ENCODE measurements at regions not wholly inside any gene's neighbourhood (a gene's known extent, or its start where the extent isn't known, plus 50 kb on each side); places are given as distances from the start of the nearest gene placed in this dataset.

- no peak for DNase-seq (ENCODE audit: extremely low read depth, insufficient read length)
- H3K4me3 ChIP-seq (replicated peaks; ENCODE audit: low read depth, low read length): no peak overlapping the region
- H3K36me3 ChIP-seq (ENCODE audit: control insufficient read depth, insufficient read depth, low read length): no peaks in the 10 kb centered on the region
- H3K27me3 ChIP-seq (replicated peaks; ENCODE audit: control insufficient read depth, insufficient read depth, low read length): no peaks in the 10 kb centered on the region
- peak; percentile 47 for TF ChIP-seq CTCF (IDR thresholded peaks at IDR 0.05; ENCODE audit: insufficient read depth, low read length, poor library complexity, severe bottlenecking)
Observed at GRCh38 chrX:40314070-40314469, 216.3 kb upstream of the BCOR start.

GRCh38 chrX:40313269-40313668 lies 215.5 kb upstream of the BCOR start:
- H3K4me3 ChIP-seq (replicated peaks; ENCODE audit: low read depth, low read length): no peak overlapping the region
- no peaks in the 10 kb centered on the region for H3K27me3 ChIP-seq (replicated peaks; ENCODE audit: control insufficient read depth, insufficient read depth, low read length)
- no peak for DNase-seq (ENCODE audit: extremely low read depth, insufficient read length)
- H3K36me3 ChIP-seq (ENCODE audit: control insufficient read depth, insufficient read depth, low read length): no peaks in the 10 kb centered on the region
- no peak for TF ChIP-seq CTCF (IDR thresholded peaks at IDR 0.05; ENCODE audit: insufficient read depth, low read length, poor library complexity, severe bottlenecking)

GRCh38 chrX:40310447-40310846 lies 212.7 kb upstream of the BCOR start:
- H3K36me3 ChIP-seq (ENCODE audit: control insufficient read depth, insufficient read depth, low read length): no peaks in the 10 kb centered on the region
- no peak for DNase-seq (ENCODE audit: extremely low read depth, insufficient read length)
- no peaks in the 10 kb centered on the region for H3K27me3 ChIP-seq (replicated peaks; ENCODE audit: control insufficient read depth, insufficient read depth, low read length)
- no peak overlapping the region for H3K4me3 ChIP-seq (replicated peaks; ENCODE audit: low read depth, low read length)
- no peak for TF ChIP-seq CTCF (IDR thresholded peaks at IDR 0.05; ENCODE audit: insufficient read depth, low read length, poor library complexity, severe bottlenecking)

- no peak for TF ChIP-seq CTCF (IDR thresholded peaks at IDR 0.05; ENCODE audit: insufficient read depth, low read length, poor library complexity, severe bottlenecking)
- Histone ChIP-seq H3K4me3 (replicated peaks; ENCODE audit: low read depth, low read length) (no peak overlapping the region), H3K36me3 (ENCODE audit: control insufficient read depth, insufficient read depth, low read length) (no peaks in the 10 kb centered on the region), H3K27me3 (replicated peaks; ENCODE audit: control insufficient read depth, insufficient read depth, low read length) (no peaks in the 10 kb centered on the region)
- DNase-seq (ENCODE audit: extremely low read depth, insufficient read length): no peak
Observed at GRCh38 chrX:40310016-40310415, 212.3 kb upstream of the BCOR start.

GRCh38 chrX:40307871-40308270 lies 210.1 kb upstream of the BCOR start:
- Histone ChIP-seq H3K4me3 (replicated peaks; ENCODE audit: low read depth, low read length) (no peak overlapping the region), H3K36me3 (ENCODE audit: control insufficient read depth, insufficient read depth, low read length) (no peaks in the 10 kb centered on the region), H3K27me3 (replicated peaks; ENCODE audit: control insufficient read depth, insufficient read depth, low read length) (no peaks in the 10 kb centered on the region)
- no peak for TF ChIP-seq CTCF (IDR thresholded peaks at IDR 0.05; ENCODE audit: insufficient read depth, low read length, poor library complexity, severe bottlenecking)
- DNase-seq (ENCODE audit: extremely low read depth, insufficient read length): no peak

GRCh38 chrX:40304115-40304514 lies 206.4 kb upstream of the BCOR start:
- no peaks in the 10 kb centered on the region for H3K36me3 ChIP-seq (ENCODE audit: control insufficient read depth, insufficient read depth, low read length)

More at GRCh38 chrX:40304115-40304514, 206.4 kb upstream of the BCOR start:
- TF ChIP-seq CTCF (IDR thresholded peaks at IDR 0.05; ENCODE audit: insufficient read depth, low read length, poor library complexity, severe bottlenecking): no peak
- Histone ChIP-seq H3K27me3 (replicated peaks; ENCODE audit: control insufficient read depth, insufficient read depth, low read length) (no peaks in the 10 kb centered on the region), H3K4me3 (replicated peaks; ENCODE audit: low read depth, low read length) (no peak overlapping the region)
- DNase-seq (ENCODE audit: extremely low read depth, insufficient read length): no peak

Data from GM06990 (cell line).